Heart left ventricle (tissue), 16 donors: ENCODE measurements at regions not wholly inside any gene's neighbourhood (a gene's known extent, or its start where the extent isn't known, plus 50 kb on each side); places are given as distances from the start of the nearest gene placed in this dataset.

Source experiments
- ATAC-seq, 4 donors: fragments of 200-7000 bp; cut with Tn5 transposase; one replicate each; pipeline ENCODE4 v1.9.1; 2020 to 2022; ENCODE audit warnings: moderate library complexity in 4 of 4, mild to moderate bottlenecking in 3 of 4, moderate number of reproducible peaks in 1 of 4
- DNase-seq, 5 donors: peaks; one replicate each; pipeline ENCODE4 v3.0.0-alpha.2; 2020
- H3K27ac ChIP-seq, 12 donors: fragments of 200-600 bp; sonication (generic) in 4 of 12; one replicate each; pipeline versions ENCODE4 v1.5.0 to v1.8.0; 2016 to 2022; ENCODE audit warnings: mild to moderate bottlenecking in 2 of 12
- H3K27me3 ChIP-seq, 9 donors: fragments of 200-600 bp; sonication (generic) in 2 of 9; one replicate each; pipeline versions ENCODE4 v1.5.1 to v1.8.0; 2016 to 2022; ENCODE audit warnings: mild to moderate bottlenecking in 3 of 9
- H3K36me3 ChIP-seq, 9 donors: fragments of 200-600 bp; sonication (generic) in 2 of 9; one replicate each; pipeline versions ENCODE4 v1.5.0 to v1.8.0; 2018 to 2022; ENCODE audit warnings: mild to moderate bottlenecking in 2 of 9
- H3K4me1 ChIP-seq, 12 donors: fragments of 200-600 bp; sonication (generic) in 4 of 12; one replicate each; pipeline versions ENCODE4 v1.5.0 to v1.8.0; 2016 to 2022; ENCODE audit warnings: mild to moderate bottlenecking in 3 of 12
- H3K4me3 ChIP-seq, 12 donors: fragments of 200-600 bp; sonication (generic) in 4 of 12; one replicate each; pipeline versions ENCODE4 v1.5.0 to v1.8.0; 2017 to 2022; ENCODE audit warnings: mild to moderate bottlenecking in 9 of 12, moderate library complexity in 4 of 12
- H3K9me3 ChIP-seq, 12 donors: fragments of 200-600 bp; sonication (generic) in 4 of 12; one replicate each; pipeline versions ENCODE4 v1.5.0 to v1.8.0; 2016 to 2022; ENCODE audit warnings: mild to moderate bottlenecking in 1 of 12
- POLR2A ChIP-seq, 2 donors: fragments of 450-650 bp; IDR thresholded peaks; one replicate each; pipeline ENCODE4 v1.6.1; 2017; ENCODE audit warnings: antibody characterized with exemption in 2 of 2, mild to moderate bottlenecking in 2 of 2, moderate library complexity in 2 of 2
- WGBS, 4 donors: extraction: QIAGEN DNeasy Blood & Tissue Kit in 2 of 4; methylation state at CpG; one replicate each; pipeline versions ENCODE4 v1.1.5 to v1.1.7; 2013 to 2018; 5-methylcytosine and 5-hydroxymethylcytosine counted together
- intact Hi-C, 10 donors: fragments of 100-400 bp; cut with DNase I; formaldehyde crosslinking; loops; one replicate each; pipeline versions ENCODE4 v1.11.1 to v1.14.2; 2022
- TF ChIP-seq, protein P1 (sequence below), 12 donors: fragments of 200-600 bp; sonication (generic) in 4 of 12; IDR thresholded peaks; one replicate each; pipeline versions ENCODE4 v1.5.0 to v1.8.0; 2018 to 2022; ENCODE audit warnings: antibody characterized with exemption in 12 of 12, mild to moderate bottlenecking in 5 of 12
- donor health status: ischemic (EF 13 %, LVEDD 7.1; RV severe dilation, severe dysfunction).
- donor health status: healthy with polysubstance abuse.
- donor health status: DM: no; HTN: yes; CAD: no.
- donor health status: DM: no; HTN: no; CAD: no.
- donor health status: ischemic (EF 25% LVEDD 6.9; RV normal size, moderate dysfunction).
- donor health status: ischemic (EF 25% LVEDD 5.7; RV mildly dilated, moderate dysfunction).
- donor health status: healthy.
- donor health status: DM: yes; HTN: yes; CAD: no.
- donor health status: ischemic (EF 35%, LVEDD 5.7; RV mildly dilated, moderate dysfunction).
- donor health status: nonischemic (EF 11% LVEDD 7.7; RV severe dilation, severe dysfunction).
- donor health status: DM: yes; HTN: yes; CAD: no.
- donor health status: PGD.
- donor health status: ischemic (EF 29% LVEDD 5.4; RV normal size, mild dysfunction).
- donor health status: nonischemic (EF 23%, LVEDD 6.1; RV moderate dilation, normal function).

DNA sequence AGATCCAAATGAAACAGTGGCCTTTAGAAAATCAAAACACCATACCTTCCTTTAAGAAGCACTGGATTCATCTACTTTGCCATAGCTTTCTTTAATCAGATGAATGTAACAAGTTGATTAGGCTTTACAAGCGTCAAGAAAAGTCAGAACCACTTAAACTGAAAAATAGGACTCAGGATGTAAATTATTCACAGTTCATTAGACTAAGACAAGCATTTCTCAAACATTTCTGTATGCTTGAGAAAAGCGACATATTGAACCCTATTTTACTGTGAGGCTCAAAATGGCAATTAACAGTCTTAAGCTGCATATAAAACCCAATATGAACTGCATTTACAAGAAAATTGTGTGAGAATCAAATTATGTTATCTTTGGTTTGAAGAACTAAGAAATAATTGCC, 256.7 kb upstream of the SNX7 start:
- ATAC-seq, result no peak

DNA sequence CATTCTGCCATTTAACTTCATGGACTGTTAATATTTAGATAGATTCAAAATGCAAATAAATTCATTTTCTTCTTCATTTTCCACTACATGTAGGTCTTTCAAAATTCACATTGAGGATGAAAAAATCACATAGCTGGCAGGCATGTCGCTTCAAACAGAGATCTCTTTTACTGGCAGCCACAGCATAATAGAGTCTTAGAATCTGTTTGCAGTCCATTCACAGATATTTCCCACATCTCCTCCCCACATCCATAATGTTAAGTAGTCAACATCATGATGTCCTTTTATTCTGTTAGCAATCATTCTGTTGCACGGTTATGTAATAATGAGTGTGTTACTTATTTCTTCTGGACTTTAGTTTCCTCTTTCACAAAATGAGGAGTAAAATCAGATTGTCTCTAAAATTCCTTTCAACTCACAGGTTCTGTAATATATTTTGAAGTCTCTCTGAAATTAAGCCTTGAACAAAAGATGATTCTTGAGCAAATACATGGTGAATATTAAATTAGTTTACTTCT, 257.5 kb upstream of the SNX7 start:
- Histone ChIP-seq H3K36me3 (no peaks in the 10 kb centered on the region), H3K4me3 (no peak overlapping the region), H3K9me3 (no peaks in the 10 kb centered on the region), H3K4me1 (peaks cover 0 to 25% (median 0%) of the 10 kb centered on the region in 12 donors), H3K27me3 (no peaks in the 10 kb centered on the region), H3K27ac (no peak overlapping the region)
- TF ChIP-seq, protein P1, sequence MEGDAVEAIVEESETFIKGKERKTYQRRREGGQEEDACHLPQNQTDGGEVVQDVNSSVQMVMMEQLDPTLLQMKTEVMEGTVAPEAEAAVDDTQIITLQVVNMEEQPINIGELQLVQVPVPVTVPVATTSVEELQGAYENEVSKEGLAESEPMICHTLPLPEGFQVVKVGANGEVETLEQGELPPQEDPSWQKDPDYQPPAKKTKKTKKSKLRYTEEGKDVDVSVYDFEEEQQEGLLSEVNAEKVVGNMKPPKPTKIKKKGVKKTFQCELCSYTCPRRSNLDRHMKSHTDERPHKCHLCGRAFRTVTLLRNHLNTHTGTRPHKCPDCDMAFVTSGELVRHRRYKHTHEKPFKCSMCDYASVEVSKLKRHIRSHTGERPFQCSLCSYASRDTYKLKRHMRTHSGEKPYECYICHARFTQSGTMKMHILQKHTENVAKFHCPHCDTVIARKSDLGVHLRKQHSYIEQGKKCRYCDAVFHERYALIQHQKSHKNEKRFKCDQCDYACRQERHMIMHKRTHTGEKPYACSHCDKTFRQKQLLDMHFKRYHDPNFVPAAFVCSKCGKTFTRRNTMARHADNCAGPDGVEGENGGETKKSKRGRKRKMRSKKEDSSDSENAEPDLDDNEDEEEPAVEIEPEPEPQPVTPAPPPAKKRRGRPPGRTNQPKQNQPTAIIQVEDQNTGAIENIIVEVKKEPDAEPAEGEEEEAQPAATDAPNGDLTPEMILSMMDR (IDR thresholded peaks at IDR 0.05), result no peak
- no peak for TF ChIP-seq POLR2A (IDR thresholded peaks at IDR 0.05)
- 68 to 81% (median 72%) methylated on average over 2 of the region's 2 CpGs for WGBS, 4 donors
- intact Hi-C loops, result no loop called here
- DNase-seq (no peak), ATAC-seq (no peak)

More for the DNA sequence above, 256.7 kb upstream of the SNX7 start:
- no peaks in the 10 kb centered on the region for H3K9me3 ChIP-seq
- intact Hi-C loops, result no loop called here
- TF ChIP-seq POLR2A (IDR thresholded peaks at IDR 0.05), result no peak
- TF ChIP-seq, protein P1 (IDR thresholded peaks at IDR 0.05), result no peak
- H3K27me3 ChIP-seq, result no peaks in the 10 kb centered on the region
- H3K4me1 ChIP-seq, result peaks cover 0 to 25% (median 0%) of the 10 kb centered on the region in 12 donors
- no peak for DNase-seq
- no peak overlapping the region for H3K4me3 ChIP-seq
- WGBS, 4 donors, result 81 to 91% (median 87%) methylated on average over 2 of the region's 2 CpGs
- no peaks in the 10 kb centered on the region for H3K36me3 ChIP-seq
- H3K27ac ChIP-seq, result no peak overlapping the region

DNA sequence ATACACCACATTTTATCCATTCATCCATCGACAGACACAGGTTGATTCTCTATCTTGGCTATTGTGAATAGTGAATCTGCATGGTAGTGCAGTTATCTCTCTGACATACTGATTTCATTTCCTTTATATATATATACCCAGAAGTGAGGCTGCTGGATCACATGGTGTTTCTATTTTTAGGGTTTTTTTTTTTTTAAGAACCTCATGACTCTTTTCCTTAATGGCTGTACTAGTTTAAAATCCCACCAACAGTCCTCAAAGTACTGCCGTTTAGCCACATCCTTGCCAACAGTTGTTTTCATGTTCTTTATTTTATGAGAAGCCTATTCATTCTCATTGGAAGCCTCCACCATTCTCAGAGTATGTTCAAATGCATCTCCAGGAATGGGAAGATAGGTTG, 258.7 kb upstream of the SNX7 start:
- H3K27me3 ChIP-seq, result no peaks in the 10 kb centered on the region
- no peak overlapping the region for H3K4me3 ChIP-seq
- intact Hi-C loops, result no loop called here
- H3K36me3 ChIP-seq, result no peaks in the 10 kb centered on the region
- H3K9me3 ChIP-seq, result no peaks in the 10 kb centered on the region
- H3K27ac ChIP-seq, result no peak overlapping the region
- TF ChIP-seq, protein P1 (IDR thresholded peaks at IDR 0.05), result no peak
- ATAC-seq (no peak), DNase-seq (no peak)
- peaks cover 0 to 33% (median 0%) of the 10 kb centered on the region in 12 donors for H3K4me1 ChIP-seq
- WGBS, 4 donors, result 27 to 39% (median 30%) methylated on average over 2 of the region's 2 CpGs

DNA sequence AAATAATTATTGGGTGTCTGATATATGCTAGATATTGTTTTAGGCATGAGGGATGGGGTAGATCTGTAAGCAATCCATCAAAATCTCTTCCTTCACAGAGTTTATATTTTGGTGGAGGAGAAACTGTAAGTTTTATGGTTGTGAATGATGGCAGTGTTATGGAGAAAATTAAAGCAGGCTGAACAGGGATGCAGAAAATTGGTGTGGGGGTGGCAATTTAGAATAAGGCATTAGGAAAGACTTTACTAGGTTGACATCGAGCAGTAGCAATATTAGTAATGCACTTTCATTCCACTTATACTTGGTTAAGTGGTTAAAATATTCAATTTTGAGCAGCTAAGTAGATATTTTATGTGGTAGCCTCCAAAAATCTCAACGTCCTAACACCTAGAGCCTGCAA, 261.1 kb upstream of the SNX7 start:
- TF ChIP-seq, protein P1 (IDR thresholded peaks at IDR 0.05), result no peak
- no peak for TF ChIP-seq POLR2A (IDR thresholded peaks at IDR 0.05)
- no peaks in the 10 kb centered on the region for H3K27me3 ChIP-seq
- no peak for ATAC-seq
- peaks cover 0 to 29% (median 0%) of the 10 kb centered on the region in 12 donors for H3K4me1 ChIP-seq
- H3K4me3 ChIP-seq, result no peak overlapping the region
- H3K27ac ChIP-seq, result no peak overlapping the region
- 73 to 86% (median 76%) methylated on average over 2 of the region's 2 CpGs for WGBS, 4 donors
- H3K9me3 ChIP-seq, result no peaks in the 10 kb centered on the region
- intact Hi-C loops, result no loop called here
- no peak for DNase-seq
- H3K36me3 ChIP-seq, result no peaks in the 10 kb centered on the region
